IMR-90 (cell line): ENCODE measurements at regions not wholly inside any gene's neighbourhood (a gene's known extent, or its start where the extent isn't known, plus 50 kb on each side); places are given as distances from the start of the nearest gene placed in this dataset.

ENCODE experiments used
- ATAC-seq: fragments of 200-7000 bp; cut with Tn5 transposase; 2 replicates; pipeline ENCODE4 v1.9.1; 2020; ENCODE audit warnings: low read depth, mild to moderate bottlenecking, moderate library complexity
- BruUV-seq: library from RNA; stranded (reverse); fragments of 400-500 nt; replicated peaks from 2 replicates; lab custom pipeline; 2021; lab: Mats Ljungman, UMichigan
- CTCF ChIA-PET: fragments of 300-600 bp; formaldehyde crosslinking; extraction: SDS; loops from one replicate; lab custom pipeline; 2021; ENCODE audit warnings: antibody characterized with exemption; lab: Yijun Ruan, JAX
- POLR2A ChIA-PET: fragments of 300-600 bp; sonication (Branson Sonifier 250); formaldehyde crosslinking; loops from one replicate; lab custom pipeline; 2022; ENCODE audit warnings: antibody characterized with exemption; ENCODE audit not compliant: unreplicated experiment; lab: Charles Lee
- DNase-seq: peaks from one replicate; pipeline ENCODE4 v3.0.0; 2013
- H2AFZ ChIP-seq: replicated peaks from 2 replicates; pipeline ENCODE3; 2013; ENCODE audit warnings: low read length, mild to moderate bottlenecking; ENCODE audit not compliant: poor library complexity
- H2AK5ac ChIP-seq: 2 replicates; pipeline ENCODE4 v1.6.1; 2013; ENCODE audit warnings: low read depth, low read length, inconsistent platforms
- H2AK9ac ChIP-seq: replicated peaks from 2 replicates; pipeline ENCODE3; 2013; ENCODE audit warnings: mild to moderate bottlenecking, low read depth, low read length, moderate library complexity; ENCODE audit not compliant: poor library complexity
- H2BK120ac ChIP-seq: 2 replicates; pipeline ENCODE4 v1.6.1; 2013; ENCODE audit warnings: low read depth, low read length, inconsistent platforms
- H2BK15ac ChIP-seq: 3 replicates; pipeline ENCODE4 v1.6.1; 2013; ENCODE audit warnings: low read depth, low read length, inconsistent platforms
- H2BK20ac ChIP-seq: 2 replicates; pipeline ENCODE4 v1.6.1; 2013; ENCODE audit warnings: low read depth, mild to moderate bottlenecking, inconsistent platforms, low read length, moderate library complexity
- H2BK5ac ChIP-seq: 2 replicates; pipeline ENCODE4 v1.6.1; 2013; ENCODE audit warnings: mild to moderate bottlenecking, low read depth, low read length, inconsistent platforms; ENCODE audit not compliant: poor library complexity, severe bottlenecking
- H3K14ac ChIP-seq: replicated peaks from 2 replicates; pipeline ENCODE4 v1.6.1; 2013; ENCODE audit warnings: low read depth, low read length, inconsistent platforms
- H3K18ac ChIP-seq: 2 replicates; pipeline ENCODE4 v1.6.1; 2013; ENCODE audit warnings: low read depth, low read length, control low read depth
- H3K23ac ChIP-seq: 2 replicates; pipeline ENCODE4 v1.6.1; 2013; ENCODE audit warnings: low read depth, low read length, inconsistent platforms
- H3K27ac ChIP-seq: 2 replicates; pipeline ENCODE4 v1.5.1; 2013; ENCODE audit warnings: mild to moderate bottlenecking, control low read depth, low read length; ENCODE audit not compliant: insufficient read depth
- H3K27me3 ChIP-seq: 2 replicates; pipeline ENCODE4 v1.6.1; 2013; ENCODE audit warnings: low read length; ENCODE audit not compliant: control insufficient read depth, insufficient read depth
- H3K36me3 ChIP-seq: 2 replicates; pipeline ENCODE4 v1.6.1; 2013; ENCODE audit warnings: low read length, mixed read lengths; ENCODE audit not compliant: control insufficient read depth, insufficient read depth
- H3K4ac ChIP-seq: 2 replicates; pipeline ENCODE4 v1.6.1; 2013; ENCODE audit warnings: low read depth, low read length, inconsistent platforms
- H3K4me1 ChIP-seq: 2 replicates; pipeline ENCODE4 v1.6.1; 2013; ENCODE audit warnings: low read length, mixed read lengths; ENCODE audit not compliant: control insufficient read depth, insufficient read depth
- H3K4me2 ChIP-seq: 2 replicates; pipeline ENCODE4 v1.6.1; 2013; ENCODE audit warnings: low read depth, mild to moderate bottlenecking, control low read depth, low read length, moderate library complexity
- H3K4me3 ChIP-seq: 2 replicates; pipeline ENCODE4 v1.5.1; 2013; ENCODE audit warnings: low read depth, mild to moderate bottlenecking, control low read depth, low read length, moderate library complexity; ENCODE audit not compliant: insufficient read depth
- H3K56ac ChIP-seq: 2 replicates; pipeline ENCODE4 v1.6.1; 2013; ENCODE audit warnings: low read length, inconsistent platforms; ENCODE audit not compliant: insufficient read depth; ENCODE audit errors: extremely low read depth
- H3K79me1 ChIP-seq, 2 experiments: 2 replicates each; pipeline ENCODE4 v1.6.1; 2013; ENCODE audit warnings: low read length in 2 of 2, inconsistent platforms in 1 of 2, low read depth in 1 of 2
- H3K9ac ChIP-seq: 2 replicates; pipeline ENCODE4 v1.6.1; 2013; ENCODE audit warnings: low read depth, low read length, control low read depth
- H3K9me1 ChIP-seq: 2 replicates; pipeline ENCODE4 v1.6.1; 2013; ENCODE audit warnings: low read length, inconsistent platforms; ENCODE audit not compliant: insufficient read depth
- H3K9me3 ChIP-seq: 2 replicates; pipeline ENCODE4 v1.6.1; 2013; ENCODE audit warnings: low read length; ENCODE audit not compliant: control insufficient read depth, insufficient read depth
- H4K20me1 ChIP-seq: 2 replicates; pipeline ENCODE4 v1.6.1; 2013; ENCODE audit warnings: low read length, inconsistent platforms; ENCODE audit not compliant: insufficient read depth
- H4K5ac ChIP-seq: 2 replicates; pipeline ENCODE4 v1.6.1; 2013; ENCODE audit warnings: mild to moderate bottlenecking, low read depth, low read length, control low read depth
- H4K8ac ChIP-seq, 2 experiments: 2 replicates each; pipeline ENCODE4 v1.6.1; 2013; ENCODE audit warnings: low read depth in 2 of 2, low read length in 2 of 2, control low read depth in 1 of 2, inconsistent platforms in 1 of 2
- H4K91ac ChIP-seq: 2 replicates; pipeline ENCODE4 v1.6.1; 2013; ENCODE audit warnings: low read depth, low read length, inconsistent platforms; ENCODE audit not compliant: insufficient read depth
- BHLHE40 ChIP-seq: fragments of 150-350 bp; IDR thresholded peaks from 2 replicates; pipeline ENCODE4 v1.6.1; 2016; ENCODE audit warnings: mild to moderate bottlenecking, low read depth, low read length
- CEBPB ChIP-seq: IDR thresholded peaks from 2 replicates; pipeline ENCODE4 v1.6.1; 2012; ENCODE audit warnings: low read depth, low read length, improper control_type of control experiment
- CHD1 ChIP-seq: IDR thresholded peaks from 2 replicates; pipeline ENCODE4 v1.6.1; 2012; ENCODE audit warnings: low read depth, low read length, improper control_type of control experiment
- CTCF ChIP-seq: conservative IDR thresholded peaks from 2 replicates; pipeline ENCODE4 v1.5.1; 2012; ENCODE audit warnings: mild to moderate bottlenecking, low read depth, low read length, improper control_type of control experiment
- ELK1 ChIP-seq: fragments of 150-350 bp; IDR thresholded peaks from 2 replicates; pipeline ENCODE4 v1.6.1; 2016; ENCODE audit warnings: low read depth, mild to moderate bottlenecking, low read length, moderate library complexity, borderline replicate concordance
- FOS ChIP-seq: fragments of 150-350 bp; IDR thresholded peaks from 2 replicates; pipeline ENCODE4 v1.6.1; 2016; ENCODE audit warnings: low read depth, low read length
- MAFK ChIP-seq: IDR thresholded peaks from 2 replicates; pipeline ENCODE4 v1.6.1; 2012; ENCODE audit warnings: low read depth, low read length, improper control_type of control experiment
- MAZ ChIP-seq: IDR thresholded peaks from 2 replicates; pipeline ENCODE4 v1.6.1; 2012; ENCODE audit warnings: low read depth, mild to moderate bottlenecking, low read length, improper control_type of control experiment, moderate library complexity, borderline replicate concordance
- MXI1 ChIP-seq: IDR thresholded peaks from 2 replicates; pipeline ENCODE4 v1.6.1; 2012; ENCODE audit warnings: low read depth, mild to moderate bottlenecking, low read length, moderate library complexity, borderline replicate concordance
- NFE2L2 ChIP-seq: fragments of 150-350 bp; IDR thresholded peaks from 2 replicates; pipeline ENCODE4 v1.6.1; 2016; ENCODE audit warnings: low read depth, mild to moderate bottlenecking, low read length
- POLR2A ChIP-seq: IDR thresholded peaks from 2 replicates; pipeline ENCODE4 v1.6.1; 2012; ENCODE audit warnings: mild to moderate bottlenecking, low read depth, low read length
- RAD21 ChIP-seq: IDR thresholded peaks from 2 replicates; pipeline ENCODE4 v1.6.1; 2012; ENCODE audit warnings: low read length, improper control_type of control experiment
- RCOR1 ChIP-seq: IDR thresholded peaks from 2 replicates; pipeline ENCODE4 v1.6.1; 2012; ENCODE audit warnings: mild to moderate bottlenecking, low read length, improper control_type of control experiment; ENCODE audit not compliant: insufficient replicate concordance
- RFX5 ChIP-seq: IDR thresholded peaks from 2 replicates; pipeline ENCODE4 v1.8.0; 2012; ENCODE audit warnings: low read depth, mild to moderate bottlenecking, low read length, moderate library complexity
- SMC3 ChIP-seq: fragments of 150-350 bp; IDR thresholded peaks from 2 replicates; pipeline ENCODE4 v1.6.1; 2016; ENCODE audit warnings: low read depth, mild to moderate bottlenecking, antibody characterized with exemption, low read length, moderate library complexity
- WGBS, 2 experiments: methylation state at CpG; one replicate each; pipeline versions ENCODE4 v1.1.5 to v1.1.7; 2013; ENCODE audit warnings: missing lambda C conversion rate in 2 of 2; ENCODE audit not compliant: insufficient read length in 1 of 2; ENCODE audit errors: extremely low coverage in 2 of 2; 5-methylcytosine and 5-hydroxymethylcytosine counted together
- dilution Hi-C: fragments of 300-500 bp; cut with HindIII; formaldehyde crosslinking; loops from one replicate; pipeline ENCODE4 v1.14.3; 2018; ENCODE audit warnings: low sequenced_read_pairs; ENCODE audit not compliant: unreplicated experiment
- in situ Hi-C: fragments of 300-500 bp; cut with MboI; formaldehyde crosslinking; loops from 3 replicates; pipeline ENCODE4 v1.14.3; 2019; ENCODE audit warnings: low sequenced_read_pairs, inconsistent platforms, mixed read lengths
- intact Hi-C: fragments of 100-400 bp; cut with micrococcal nuclease; formaldehyde crosslinking; loops from 2 replicates; pipeline ENCODE4 v1.10.0; 2022

GRCh38 chr2:11923935-11924334 lies 177.5 kb downstream of the LPIN1 start:
- H2BK5ac ChIP-seq: no peak overlapping the region
- no peaks in the 10 kb centered on the region for H3K36me3 ChIP-seq
- intact Hi-C loops (no loop called here), dilution Hi-C loops (no loop called here), in situ Hi-C loops (no loop called here)
- POLR2A ChIA-PET: no interaction called here
- no peak overlapping the region for H2AK5ac ChIP-seq
- no peaks in the 10 kb centered on the region for H3K9me3 ChIP-seq
- DNase-seq: no peak
- no peaks in the 10 kb centered on the region for H3K9me1 ChIP-seq
- H3K4me2 ChIP-seq: no peak overlapping the region
- H2BK15ac ChIP-seq: no peak overlapping the region
- no CpG with 5 or more reads among the region's 5 CpGs for WGBS, 2 experiments
- no TSS peak for BruUV-seq
- CTCF ChIA-PET: no interaction called here
- H4K5ac ChIP-seq: no peak overlapping the region
- no peak overlapping the region for H3K4ac ChIP-seq
- no peak overlapping the region for H2AK9ac ChIP-seq
- no peak overlapping the region for H3K4me3 ChIP-seq
- H3K4me1 ChIP-seq: no peaks in the 10 kb centered on the region
- no peak overlapping the region for H2AFZ ChIP-seq
- no peak for ATAC-seq
- TF ChIP-seq RFX5 (no peak), MXI1 (no peak), BHLHE40 (no peak), ELK1 (no peak), CHD1 (no peak), RAD21 (no peak), CEBPB (no peak), NFE2L2 (no peak), MAZ (no peak), MAFK (no peak), FOS (no peak), SMC3 (no peak), CTCF (no peak), POLR2A (no peak), RCOR1 (no peak)
- no peak overlapping the region for H4K8ac ChIP-seq
- H2BK20ac ChIP-seq: no peak overlapping the region
- no peak overlapping the region for H3K27ac ChIP-seq
- no peak overlapping the region for H3K18ac ChIP-seq
- no peaks in the 10 kb centered on the region for H4K20me1 ChIP-seq
- peaks cover 18% of the 10 kb centered on the region for H3K27me3 ChIP-seq
- H2BK120ac ChIP-seq: no peak overlapping the region
- no peak overlapping the region for H3K9ac ChIP-seq
- no peak overlapping the region for H3K23ac ChIP-seq
- no peak overlapping the region for H3K56ac ChIP-seq
- no peak overlapping the region for H4K91ac ChIP-seq
- no peaks in the 10 kb centered on the region for H3K79me1 ChIP-seq
- H3K14ac ChIP-seq: no peak overlapping the region
